Lower leg skin (tissue), 3 donors: ENCODE measurements at regions not wholly inside any gene's neighbourhood (a gene's known extent, or its start where the extent isn't known, plus 50 kb on each side); places are given as distances from the start of the nearest gene placed in this dataset.

Experiments
- POLR2A ChIP-seq, 2 donors: fragments of 450-650 bp; IDR thresholded peaks; one replicate each; pipeline ENCODE4 v1.6.1; 2016 to 2017; ENCODE audit warnings: antibody characterized with exemption in 2 of 2, mild to moderate bottlenecking in 1 of 2, moderate library complexity in 1 of 2
- TF ChIP-seq, protein P1 (sequence below), 3 donors: fragments of 450-650 bp; IDR thresholded peaks; one replicate each; pipeline ENCODE4 v1.5.1; 2016; ENCODE audit warnings: antibody characterized with exemption in 3 of 3, mild to moderate bottlenecking in 3 of 3, moderate library complexity in 2 of 3

DNA sequence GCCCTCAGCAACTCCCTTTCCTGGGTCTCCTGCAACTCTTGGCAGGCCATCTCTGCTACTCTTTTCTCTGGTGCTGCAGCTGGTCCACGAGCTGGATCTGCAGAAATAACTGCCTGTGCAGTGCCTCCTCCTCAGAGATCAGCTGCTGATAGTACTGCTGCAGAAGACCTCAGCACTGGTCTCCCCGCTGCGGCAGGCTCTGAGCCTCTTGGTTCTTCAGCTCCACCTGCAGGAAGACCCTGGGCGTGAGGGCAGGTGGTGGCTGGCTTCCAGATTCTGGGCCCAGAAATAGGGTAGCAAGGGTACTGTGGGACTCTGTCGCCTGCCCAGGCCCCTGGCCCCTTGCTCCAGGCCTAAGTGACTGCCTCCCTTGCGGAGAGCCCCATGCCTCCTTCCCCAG lies 79.7 kb upstream of the C2CD4B start:
- TF ChIP-seq, protein P1, sequence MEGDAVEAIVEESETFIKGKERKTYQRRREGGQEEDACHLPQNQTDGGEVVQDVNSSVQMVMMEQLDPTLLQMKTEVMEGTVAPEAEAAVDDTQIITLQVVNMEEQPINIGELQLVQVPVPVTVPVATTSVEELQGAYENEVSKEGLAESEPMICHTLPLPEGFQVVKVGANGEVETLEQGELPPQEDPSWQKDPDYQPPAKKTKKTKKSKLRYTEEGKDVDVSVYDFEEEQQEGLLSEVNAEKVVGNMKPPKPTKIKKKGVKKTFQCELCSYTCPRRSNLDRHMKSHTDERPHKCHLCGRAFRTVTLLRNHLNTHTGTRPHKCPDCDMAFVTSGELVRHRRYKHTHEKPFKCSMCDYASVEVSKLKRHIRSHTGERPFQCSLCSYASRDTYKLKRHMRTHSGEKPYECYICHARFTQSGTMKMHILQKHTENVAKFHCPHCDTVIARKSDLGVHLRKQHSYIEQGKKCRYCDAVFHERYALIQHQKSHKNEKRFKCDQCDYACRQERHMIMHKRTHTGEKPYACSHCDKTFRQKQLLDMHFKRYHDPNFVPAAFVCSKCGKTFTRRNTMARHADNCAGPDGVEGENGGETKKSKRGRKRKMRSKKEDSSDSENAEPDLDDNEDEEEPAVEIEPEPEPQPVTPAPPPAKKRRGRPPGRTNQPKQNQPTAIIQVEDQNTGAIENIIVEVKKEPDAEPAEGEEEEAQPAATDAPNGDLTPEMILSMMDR (IDR thresholded peaks at IDR 0.05): no peak
- TF ChIP-seq POLR2A (IDR thresholded peaks at IDR 0.05): no peak
